Colonic mucosa (tissue), 4 donors: ENCODE measurements at regions not wholly inside any gene's neighbourhood (a gene's known extent, or its start where the extent isn't known, plus 50 kb on each side); places are given as distances from the start of the nearest gene placed in this dataset.

Experiments
- DNase-seq: peaks from one replicate; pipeline ENCODE4 v3.0.0-alpha.2; 2020
- H3K27ac ChIP-seq: fragments of 200-600 bp; one replicate; pipeline ENCODE4 v1.8.0; 2021
- H3K27me3 ChIP-seq: fragments of 200-600 bp; one replicate; pipeline ENCODE4 v1.8.0; 2021
- H3K36me3 ChIP-seq: fragments of 200-600 bp; one replicate; pipeline ENCODE4 v1.8.0; 2021
- H3K4me1 ChIP-seq: fragments of 200-600 bp; one replicate; pipeline ENCODE4 v1.8.0; 2021; ENCODE audit warnings: mild to moderate bottlenecking
- H3K4me3 ChIP-seq: fragments of 200-600 bp; one replicate; pipeline ENCODE4 v1.8.0; 2021
- H3K9ac ChIP-seq, 2 donors: one replicate each; pipeline ENCODE4 v1.7.0; 2013; ENCODE audit warnings: control low read depth in 2 of 2, low read depth in 2 of 2, low read length in 2 of 2
- H3K9me3 ChIP-seq: fragments of 200-600 bp; one replicate; pipeline ENCODE4 v1.8.0; 2021
- CTCF ChIP-seq: fragments of 200-600 bp; IDR thresholded peaks from one replicate; pipeline ENCODE4 v1.8.0; 2022; ENCODE audit warnings: antibody characterized with exemption, mild to moderate bottlenecking
- intact Hi-C: fragments of 100-400 bp; cut with DNase I; formaldehyde crosslinking; loops from one replicate; pipeline ENCODE4 v1.14.1; 2022
- donor health status: healthy.
- donor health status: DM: no; HTN: no; CAD: no.
- donor health status: DM: no; HTN: no; CAD: no.

- DNase-seq: no peak
- intact Hi-C loops: no loop called here
- no peak for TF ChIP-seq CTCF
Observed at GRCh38 chr7:25356534-25357151, 128.4 kb upstream of the NPVF start.

DNA sequence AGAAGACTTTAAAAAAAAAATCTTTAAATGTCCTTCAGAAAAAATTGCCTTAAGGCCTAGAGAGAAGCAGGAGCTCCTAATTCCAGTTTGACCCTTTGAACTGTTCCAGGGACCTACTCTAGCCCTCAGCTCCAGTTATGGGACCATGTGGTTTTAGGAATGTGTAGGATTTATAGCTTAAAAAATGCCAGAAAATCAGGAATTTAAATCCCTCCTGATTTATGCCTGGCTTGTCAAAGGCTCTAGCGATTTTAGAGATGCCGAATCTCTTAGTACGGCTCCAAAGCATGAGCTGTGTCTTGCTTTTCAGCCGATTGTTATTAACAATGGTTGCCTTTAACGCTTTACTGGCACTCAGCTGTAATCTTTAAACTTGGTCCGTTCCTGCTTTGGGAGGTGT is 130.6 kb upstream of the NPVF start:
- no peak overlapping the region for H3K27ac ChIP-seq
- no peak for TF ChIP-seq CTCF
- no peaks in the 10 kb centered on the region for H3K9me3 ChIP-seq
- H3K9ac ChIP-seq: no peak overlapping the region
- intact Hi-C loops: no loop called here
- no peak overlapping the region for H3K4me3 ChIP-seq
- no peak for DNase-seq
- H3K36me3 ChIP-seq: no peaks in the 10 kb centered on the region
- no peaks in the 10 kb centered on the region for H3K4me1 ChIP-seq
- H3K27me3 ChIP-seq: no peaks in the 10 kb centered on the region

More at GRCh38 chr7:25356534-25357151, 128.4 kb upstream of the NPVF start:
- Histone ChIP-seq H3K36me3 (no peaks in the 10 kb centered on the region), H3K9me3 (no peaks in the 10 kb centered on the region), H3K4me3 (no peak overlapping the region), H3K27ac (no peak overlapping the region), H3K27me3 (no peaks in the 10 kb centered on the region), H3K9ac (no peak overlapping the region), H3K4me1 (no peaks in the 10 kb centered on the region)

DNA sequence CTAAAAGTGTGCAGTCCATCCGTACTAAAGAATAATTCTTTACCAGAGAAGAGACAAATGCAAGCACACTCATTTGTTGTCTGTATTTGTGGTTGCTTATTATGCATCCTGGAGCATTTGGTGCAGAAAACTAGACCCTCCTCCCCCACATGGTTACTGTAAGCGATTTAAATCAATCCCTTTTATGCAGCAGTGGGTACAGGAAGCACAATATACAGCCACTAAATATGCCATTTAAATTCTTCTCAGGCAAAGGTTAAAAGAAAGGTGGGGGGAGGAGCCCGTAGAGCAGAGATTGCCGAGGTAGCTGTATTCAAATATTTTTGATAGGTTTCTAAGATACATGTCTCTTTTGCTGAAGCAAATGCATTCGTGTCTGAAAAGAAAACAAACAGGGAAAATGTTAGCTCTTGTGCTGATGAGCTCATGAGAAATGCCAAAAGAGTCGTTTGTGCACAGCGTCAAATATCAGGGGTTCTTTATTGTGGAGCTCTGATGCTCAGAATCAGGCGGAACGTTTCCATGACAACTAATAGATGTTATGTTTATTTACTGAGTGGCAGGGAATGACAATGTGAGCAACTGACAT is 131.3 kb upstream of the NPVF start:
- intact Hi-C loops: no loop called here
- H3K9me3 ChIP-seq: no peaks in the 10 kb centered on the region
- no peak for DNase-seq
- H3K9ac ChIP-seq: peak overlapping the region in 1 of 2 donors; percentile 12
- H3K4me1 ChIP-seq: no peaks in the 10 kb centered on the region
- H3K27ac ChIP-seq: no peak overlapping the region
- no peaks in the 10 kb centered on the region for H3K36me3 ChIP-seq
- H3K4me3 ChIP-seq: no peak overlapping the region
- TF ChIP-seq CTCF: no peak
- no peaks in the 10 kb centered on the region for H3K27me3 ChIP-seq

DNA sequence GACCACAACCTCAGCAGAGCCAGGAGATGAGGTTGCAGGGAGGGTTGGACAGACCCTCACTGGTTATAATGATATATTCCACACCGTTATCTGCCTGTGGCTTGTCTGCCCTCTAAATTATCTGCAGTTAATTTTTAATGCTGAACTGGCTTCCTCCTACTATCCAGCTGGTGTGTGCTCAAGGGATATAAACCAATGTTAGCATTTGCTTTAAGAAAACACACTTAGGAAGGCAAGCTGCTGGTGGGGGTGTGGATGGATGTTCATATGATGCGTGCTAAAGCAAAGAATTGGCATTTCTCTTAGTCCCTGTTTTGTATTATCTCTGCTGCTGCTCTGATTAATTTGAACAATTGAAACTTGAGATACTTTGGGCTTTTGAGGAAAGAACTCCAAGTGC is 132.2 kb upstream of the NPVF start:
- TF ChIP-seq CTCF: no peak
- intact Hi-C loops: no loop called here
- no peaks in the 10 kb centered on the region for H3K36me3 ChIP-seq
- H3K4me3 ChIP-seq: no peak overlapping the region
- H3K9ac ChIP-seq: no peak overlapping the region
- DNase-seq: no peak
- H3K9me3 ChIP-seq: no peaks in the 10 kb centered on the region
- H3K27ac ChIP-seq: peak overlapping the region; percentile 21
- H3K4me1 ChIP-seq: no peaks in the 10 kb centered on the region
- no peaks in the 10 kb centered on the region for H3K27me3 ChIP-seq

DNA sequence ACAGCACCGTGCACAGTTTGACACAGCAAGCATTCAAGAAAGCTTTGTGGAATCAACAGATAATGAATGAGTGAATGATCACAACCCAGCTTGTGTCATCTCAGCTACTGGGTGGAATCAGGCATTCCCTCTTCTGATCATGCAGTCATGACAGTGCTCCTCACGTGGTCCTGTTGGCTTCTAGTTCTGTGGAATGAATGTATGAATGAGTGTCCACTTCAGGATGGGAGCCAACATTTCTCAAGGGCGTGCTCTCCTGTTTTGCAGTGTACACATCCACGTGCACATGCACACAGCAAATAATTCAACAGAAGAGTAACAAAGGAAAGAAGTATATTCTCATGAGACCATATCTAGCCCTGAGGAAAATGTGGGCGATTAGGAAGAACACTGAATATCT is 133.1 kb upstream of the NPVF start:
- Histone ChIP-seq H3K27me3 (no peaks in the 10 kb centered on the region), H3K4me1 (no peaks in the 10 kb centered on the region), H3K9me3 (no peaks in the 10 kb centered on the region), H3K9ac (no peak overlapping the region), H3K36me3 (no peaks in the 10 kb centered on the region), H3K27ac (no peak overlapping the region), H3K4me3 (no peak overlapping the region)
- intact Hi-C loops: no loop called here
- no peak for DNase-seq
- TF ChIP-seq CTCF: no peak
